B cell (primary cell): ENCODE measurements at regions not wholly inside any gene's neighbourhood (a gene's known extent, or its start where the extent isn't known, plus 50 kb on each side); places are given as distances from the start of the nearest gene placed in this dataset.

Source experiments
- ATAC-seq: fragments of 200-7000 bp; cut with Tn5 transposase; one replicate; pipeline ENCODE4 v1.10.0; 2021; ENCODE audit warnings: low read depth, mild to moderate bottlenecking, moderate number of reproducible peaks, moderate library complexity
- CTCF ChIA-PET: fragments of 350-600 bp; sonication (Branson Sonifier 250); formaldehyde crosslinking; loops from one replicate; lab custom pipeline; 2021; ENCODE audit warnings: antibody characterized with exemption, inconsistent platforms; lab: Charles Lee
- POLR2A ChIA-PET: fragments of 350-600 bp; sonication (Branson Sonifier 250); formaldehyde crosslinking; loops from one replicate; lab custom pipeline; 2021; ENCODE audit warnings: antibody characterized with exemption; lab: Charles Lee
- DNase-seq: peaks from one replicate; pipeline ENCODE4 v3.0.0; 2013
- H2AFZ ChIP-seq: 2 replicates; pipeline ENCODE4 v1.6.1; 2012; ENCODE audit warnings: mild to moderate bottlenecking, low read depth, low read length; ENCODE audit not compliant: insufficient read depth, poor library complexity, severe bottlenecking
- H3K27ac ChIP-seq, 2 donors: 1 replicate in 1 of 2; 2 replicates in 1 of 2; pipeline ENCODE4 v1.5.1; 2012 to 2013; ENCODE audit warnings: low read length in 2 of 2, mild to moderate bottlenecking in 2 of 2, moderate library complexity in 1 of 2
- H3K27me3 ChIP-seq, 4 experiments: fragments of 200-600 bp in 1 of 4; sonication (generic) in 1 of 4; replicated peaks in 1 of 4; 1 replicate in 2 of 4; 2 replicates in 2 of 4; pipeline versions ENCODE4 v1.6.1 to v1.7.0; 2013 to 2016; ENCODE audit warnings: low read length in 3 of 4, mild to moderate bottlenecking in 2 of 4, mixed read lengths in 1 of 4, moderate library complexity in 1 of 4; ENCODE audit not compliant: insufficient read depth in 4 of 4, control insufficient read depth in 3 of 4; ENCODE audit errors: control extremely low read depth in 1 of 4
- H3K36me3 ChIP-seq, 2 experiments: replicated peaks in 1 of 2; 1 replicate in 1 of 2; 2 replicates in 1 of 2; pipeline versions ENCODE4 v1.6.1 to v1.7.1; 2013; ENCODE audit warnings: low read length in 1 of 2; ENCODE audit not compliant: insufficient read depth in 2 of 2, control insufficient read depth in 1 of 2; ENCODE audit errors: control extremely low read depth in 1 of 2, extremely low read depth in 1 of 2
- H3K4me1 ChIP-seq, 2 donors: fragments of 200-600 bp in 1 of 2; sonication (generic) in 1 of 2; 1 replicate in 1 of 2; 2 replicates in 1 of 2; pipeline versions ENCODE4 v1.5.1 to v1.6.1; 2013 to 2017; ENCODE audit warnings: low read length in 2 of 2; ENCODE audit not compliant: control insufficient read depth in 2 of 2, insufficient read depth in 2 of 2
- H3K4me2 ChIP-seq: replicated peaks from 2 replicates; pipeline ENCODE3; 2012; ENCODE audit warnings: mild to moderate bottlenecking, low read depth, low read length; ENCODE audit not compliant: poor library complexity, severe bottlenecking
- H3K4me3 ChIP-seq, 5 experiments: fragments of 200-600 bp in 1 of 5; sonication (generic) in 1 of 5; 1 replicate in 3 of 5; 2 replicates in 2 of 5; pipeline versions ENCODE4 v1.5.1 to v1.7.0; 2011 to 2016; ENCODE audit warnings: low read length in 4 of 5, mild to moderate bottlenecking in 4 of 5, low read depth in 2 of 5, control low read depth in 1 of 5, moderate library complexity in 1 of 5; ENCODE audit not compliant: insufficient read depth in 1 of 5; ENCODE audit errors: control extremely low read depth in 1 of 5, extremely low read depth in 1 of 5
- H3K79me2 ChIP-seq: fragments of 200-600 bp; sonication (generic); one replicate; pipeline ENCODE4 v1.6.0; 2016; ENCODE audit warnings: low read length; ENCODE audit not compliant: control insufficient read depth, insufficient read depth
- H3K9ac ChIP-seq: fragments of 200-600 bp; sonication (generic); 2 replicates; pipeline ENCODE4 v1.6.1; 2017; ENCODE audit warnings: mild to moderate bottlenecking, low read length, moderate library complexity
- H3K9me3 ChIP-seq, 3 donors: one replicate each; pipeline versions ENCODE4 v1.6.1 to v1.7.1; 2013; ENCODE audit warnings: low read length in 2 of 3; ENCODE audit not compliant: control insufficient read depth in 2 of 3, insufficient read depth in 1 of 3; ENCODE audit errors: control extremely low read depth in 1 of 3
- H4K20me1 ChIP-seq: 2 replicates; pipeline ENCODE4 v1.6.0; 2012; ENCODE audit warnings: mild to moderate bottlenecking, low read length; ENCODE audit not compliant: insufficient read depth, control insufficient read depth, poor library complexity, severe bottlenecking
- H3K27ac Mint-ChIP-seq: one replicate; pipeline ENCODE4 v1.8.0; 2021; ENCODE audit warnings: mixed read lengths
- H3K27me3 Mint-ChIP-seq: one replicate; pipeline ENCODE4 v1.8.0; 2021; ENCODE audit warnings: mixed read lengths
- H3K4me1 Mint-ChIP-seq: one replicate; pipeline ENCODE4 v1.8.0; 2021; ENCODE audit warnings: mixed read lengths
- H3K4me3 Mint-ChIP-seq: one replicate; pipeline ENCODE4 v1.8.0; 2021; ENCODE audit warnings: mixed read lengths
- H3K9me3 Mint-ChIP-seq: one replicate; pipeline ENCODE4 v1.8.0; 2022; ENCODE audit warnings: mixed read lengths; ENCODE audit not compliant: insufficient read depth
- CTCF ChIP-seq: fragments of 200-600 bp; IDR thresholded peaks from one replicate; pipeline ENCODE4 v1.8.0; 2022; ENCODE audit warnings: antibody characterized with exemption, mild to moderate bottlenecking
- EZH2 ChIP-seq: IDR thresholded peaks from 2 replicates; pipeline ENCODE4 v1.6.1; 2012; ENCODE audit warnings: borderline replicate concordance, low read depth, mild to moderate bottlenecking, moderate library complexity, low read length; ENCODE audit not compliant: insufficient read depth, poor library complexity, severe bottlenecking
- WGBS: methylation state at CpG from one replicate; pipeline ENCODE4 v1.1.5; 2013; ENCODE audit warnings: missing lambda C conversion rate; ENCODE audit not compliant: insufficient coverage; 5-methylcytosine and 5-hydroxymethylcytosine counted together
- intact Hi-C: fragments of 100-400 bp; cut with micrococcal nuclease; formaldehyde crosslinking; loops from one replicate; pipeline ENCODE4 v1.10.0; 2022

DNA sequence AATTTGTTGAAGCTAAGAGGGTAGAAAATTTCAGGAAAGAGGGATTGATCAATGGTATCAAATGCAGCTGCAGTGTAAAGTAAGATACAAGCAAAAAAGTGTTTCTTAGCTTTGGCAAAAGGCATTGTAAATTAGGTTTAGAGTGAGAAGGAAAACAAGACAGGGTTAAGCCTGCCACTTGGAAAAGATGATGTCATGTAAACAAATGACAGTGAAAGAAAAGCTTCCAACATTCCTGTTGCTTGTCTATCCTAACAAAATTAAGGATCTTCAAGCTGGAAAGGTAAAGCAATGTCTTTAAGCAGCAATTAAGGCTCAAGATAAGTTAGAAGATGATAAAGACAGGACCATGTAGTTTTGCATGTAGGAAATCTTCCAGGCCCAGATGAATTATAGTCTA lies 139.1 kb upstream of the PPP2R2B start:
- H3K27me3 ChIP-seq, result no peaks in the 10 kb centered on the region
- Mint-ChIP-seq H3K4me1 (no peaks in the 10 kb centered on the region), H3K9me3 (no peaks in the 10 kb centered on the region), H3K27me3 (no peaks in the 10 kb centered on the region), H3K4me3 (no peak overlapping the region), H3K27ac (no peak overlapping the region)
- no peaks in the 10 kb centered on the region for H3K9me3 ChIP-seq
- no peak overlapping the region for H3K4me2 ChIP-seq
- H3K9ac ChIP-seq, result no peak overlapping the region
- H3K27ac ChIP-seq, result no peak overlapping the region
- POLR2A ChIA-PET, result no interaction called here
- H3K4me1 ChIP-seq, result no peaks in the 10 kb centered on the region
- CTCF ChIA-PET, result no interaction called here
- no peaks in the 10 kb centered on the region for H3K79me2 ChIP-seq
- H2AFZ ChIP-seq, result no peak overlapping the region
- ATAC-seq (no peak), DNase-seq (no peak)
- H4K20me1 ChIP-seq, result no peaks in the 10 kb centered on the region
- H3K4me3 ChIP-seq, result no peak overlapping the region
- intact Hi-C loops, result no loop called here
- no peaks in the 10 kb centered on the region for H3K36me3 ChIP-seq
- no peak for TF ChIP-seq EZH2
- no peak for TF ChIP-seq CTCF

GRCh38 chr5:147018812-147019211 lies 140.3 kb upstream of the PPP2R2B start:
- CTCF ChIA-PET, result no interaction called here
- WGBS, result no CpG with 5 or more reads among the region's 1 CpG

More at GRCh38 chr5:147018812-147019211, 140.3 kb upstream of the PPP2R2B start:
- POLR2A ChIA-PET, result no interaction called here
- H3K27me3 ChIP-seq, result no peaks in the 10 kb centered on the region
- H3K9me3 Mint-ChIP-seq, result no peaks in the 10 kb centered on the region
- no peak overlapping the region for H3K4me2 ChIP-seq
- H3K27ac ChIP-seq, result no peak overlapping the region
- no peaks in the 10 kb centered on the region for H4K20me1 ChIP-seq
- H3K4me1 Mint-ChIP-seq, result no peaks in the 10 kb centered on the region
- H3K27me3 Mint-ChIP-seq, result no peaks in the 10 kb centered on the region
- H3K27ac Mint-ChIP-seq, result no peak overlapping the region
- no peaks in the 10 kb centered on the region for H3K9me3 ChIP-seq
- H3K4me3 ChIP-seq, result no peak overlapping the region
- H3K9ac ChIP-seq, result no peak overlapping the region
- DNase-seq, result no peak
- intact Hi-C loops, result no loop called here
- ATAC-seq, result no peak
- H3K4me3 Mint-ChIP-seq, result no peak overlapping the region
- no peak for TF ChIP-seq EZH2
- TF ChIP-seq CTCF, result no peak
- H3K79me2 ChIP-seq, result no peaks in the 10 kb centered on the region
- no peaks in the 10 kb centered on the region for H3K4me1 ChIP-seq
- no peak overlapping the region for H2AFZ ChIP-seq
- no peaks in the 10 kb centered on the region for H3K36me3 ChIP-seq
